ENCODE measurements at regions not wholly inside any gene's neighbourhood (a gene's known extent, or its start where the extent isn't known, plus 50 kb on each side); places are given as distances from the start of the nearest gene placed in this dataset.

- TF ChIP-seq YY1 (IDR thresholded peaks at IDR 0.05; ENCODE audit: insufficient read depth, insufficient read length): no peak
- TF ChIP-seq SUZ12 (IDR thresholded peaks at IDR 0.05; ENCODE audit: extremely low read depth, insufficient read depth, insufficient read length): no peak
Measured at GRCh38 chr3:139124197-139124596, 79.5 kb upstream of the PRR23C start.
